ENCODE measurements at regions not wholly inside any gene's neighbourhood (a gene's known extent, or its start where the extent isn't known, plus 50 kb on each side); places are given as distances from the start of the nearest gene placed in this dataset.

DNA sequence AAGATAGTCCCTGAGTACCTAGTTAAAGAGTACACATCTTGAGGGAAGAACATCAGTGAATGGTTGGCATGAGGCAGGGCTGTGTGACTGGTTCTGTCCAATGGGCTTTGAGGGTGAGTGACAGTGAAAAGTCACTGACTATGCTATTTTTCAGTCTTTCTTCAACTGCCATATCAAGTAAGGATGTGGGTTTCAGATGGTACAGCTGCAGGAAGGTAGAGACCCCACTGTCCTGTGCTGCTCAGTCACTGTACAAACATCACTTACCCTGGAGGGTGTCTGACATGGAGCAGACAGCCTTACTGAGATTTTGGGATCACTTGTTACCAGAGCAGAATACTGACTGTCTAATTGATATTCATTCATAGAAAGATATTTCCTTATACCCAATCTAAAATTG lies 115.3 kb upstream of the ASCC3 start:
- TF ChIP-seq CTCF (IDR thresholded peaks at IDR 0.05; ENCODE audit: insufficient read depth, low read depth, low read length) (no peak), EZH2 (IDR thresholded peaks at IDR 0.05; ENCODE audit: insufficient read depth, low read length) (no peak)
